ENCODE measurements at regions not wholly inside any gene's neighbourhood (a gene's known extent, or its start where the extent isn't known, plus 50 kb on each side); places are given as distances from the start of the nearest gene placed in this dataset.

GRCh38 chr2:7986431-7986830 lies 695.4 kb upstream of the ID2 start:
- no peak overlapping the region for H3K4me3 ChIP-seq (ENCODE audit: low read depth, low read length)
- TF ChIP-seq CTCF (IDR thresholded peaks at IDR 0.05; ENCODE audit: low read depth, low read length) = no peak

GRCh38 chr2:7987992-7988391 lies 693.9 kb upstream of the ID2 start:
- no peak overlapping the region for H3K4me3 ChIP-seq (ENCODE audit: low read depth, low read length)
- no peak for TF ChIP-seq CTCF (IDR thresholded peaks at IDR 0.05; ENCODE audit: low read depth, low read length)

- no peak for TF ChIP-seq CTCF (IDR thresholded peaks at IDR 0.05; ENCODE audit: low read depth, low read length)
Observed at GRCh38 chr2:7988440-7988839, 693.4 kb upstream of the ID2 start.

GRCh38 chr2:7989823-7990222 lies 692.0 kb upstream of the ID2 start:
- no peak for TF ChIP-seq CTCF (IDR thresholded peaks at IDR 0.05; ENCODE audit: low read depth, low read length)

More at GRCh38 chr2:7988440-7988839, 693.4 kb upstream of the ID2 start:
- no peak overlapping the region for H3K4me3 ChIP-seq (ENCODE audit: low read depth, low read length)

GRCh38 chr2:7992612-7993602 lies 688.9 kb upstream of the ID2 start:
- H3K4me3 ChIP-seq (ENCODE audit: low read depth, low read length) = no peak overlapping the region
- TF ChIP-seq CTCF (IDR thresholded peaks at IDR 0.05; ENCODE audit: low read depth, low read length) = no peak

More at GRCh38 chr2:7989823-7990222, 692.0 kb upstream of the ID2 start:
- no peak overlapping the region for H3K4me3 ChIP-seq (ENCODE audit: low read depth, low read length)

- H3K4me3 ChIP-seq (ENCODE audit: low read depth, low read length) = no peak overlapping the region
- TF ChIP-seq CTCF (IDR thresholded peaks at IDR 0.05; ENCODE audit: low read depth, low read length) = no peak
Observed at GRCh38 chr2:7994397-7994951, 687.4 kb upstream of the ID2 start.

GRCh38 chr2:7997279-7997678 lies 684.6 kb upstream of the ID2 start:
- no peak for TF ChIP-seq CTCF (IDR thresholded peaks at IDR 0.05; ENCODE audit: low read depth, low read length)
- H3K4me3 ChIP-seq (ENCODE audit: low read depth, low read length) = no peak overlapping the region
